PFSK-1 (cell line): ENCODE measurements at regions not wholly inside any gene's neighbourhood (a gene's known extent, or its start where the extent isn't known, plus 50 kb on each side); places are given as distances from the start of the nearest gene placed in this dataset.

Experiments used
- FOXP2 ChIP-seq: optimal IDR thresholded peaks from 2 replicates; pipeline ENCODE3; 2011; ENCODE audit warnings: borderline replicate concordance, control low read depth, inconsistent platforms; ENCODE audit not compliant: insufficient read depth; ENCODE audit errors: extremely low read length, extremely low read depth
- POLR2AphosphoS5 ChIP-seq: IDR thresholded peaks from 2 replicates; pipeline ENCODE4 v1.6.1; 2012; ENCODE audit warnings: low read depth, mild to moderate bottlenecking, control low read depth, low read length, moderate library complexity
- REST ChIP-seq, 2 experiments: IDR thresholded peaks; 2 replicates each; pipeline versions ENCODE4 v1.6.1 to v1.8.0; 2011 to 2012; ENCODE audit warnings: low read depth in 2 of 2, low read length in 2 of 2, control low read depth in 1 of 2, inconsistent platforms in 1 of 2, mild to moderate bottlenecking in 1 of 2, moderate library complexity in 1 of 2; ENCODE audit not compliant: insufficient read depth in 1 of 2
- SIN3A ChIP-seq: IDR thresholded peaks from 2 replicates; pipeline ENCODE4 v1.6.1; 2012; ENCODE audit warnings: mild to moderate bottlenecking, low read length, moderate library complexity, borderline replicate concordance; ENCODE audit not compliant: insufficient read depth
- TAF1 ChIP-seq: IDR thresholded peaks from 2 replicates; pipeline ENCODE4 v1.6.1; 2012; ENCODE audit warnings: low read length, control low read depth, borderline replicate concordance; ENCODE audit not compliant: insufficient read depth

- no peak for TF ChIP-seq TAF1
- TF ChIP-seq POLR2AphosphoS5: no peak
- no peak for TF ChIP-seq FOXP2
- no peak for TF ChIP-seq REST (IDR thresholded peaks at IDR 0.05; ENCODE audit: insufficient read depth in 1 of 2, low read depth in 2 of 2, low read length in 2 of 2)
- TF ChIP-seq SIN3A: no peak
These were observed 569.4 kb upstream of the RGS18 start for GRCh38 chr1:191588905-191589304.

GRCh38 chr1:191589536-191589935 lies 568.7 kb upstream of the RGS18 start:
- TF ChIP-seq SIN3A: no peak
- no peak for TF ChIP-seq TAF1

GRCh38 chr1:191590578-191590977 lies 567.7 kb upstream of the RGS18 start:
- no peak for TF ChIP-seq FOXP2
- TF ChIP-seq REST (IDR thresholded peaks at IDR 0.05; ENCODE audit: insufficient read depth in 1 of 2, low read depth in 2 of 2, low read length in 2 of 2): no peak
- TF ChIP-seq POLR2AphosphoS5: no peak
- TF ChIP-seq TAF1: no peak
- TF ChIP-seq SIN3A: no peak

GRCh38 chr1:191592039-191592438 lies 566.2 kb upstream of the RGS18 start:
- TF ChIP-seq POLR2AphosphoS5 (no peak), FOXP2 (no peak), REST (IDR thresholded peaks at IDR 0.05; ENCODE audit: insufficient read depth in 1 of 2, low read depth in 2 of 2, low read length in 2 of 2) (no peak), TAF1 (no peak), SIN3A (no peak)

GRCh38 chr1:191592907-191593306 lies 565.4 kb upstream of the RGS18 start:
- TF ChIP-seq POLR2AphosphoS5 (no peak), TAF1 (no peak), SIN3A (no peak)

- TF ChIP-seq REST (IDR thresholded peaks at IDR 0.05; ENCODE audit: insufficient read depth in 1 of 2, low read depth in 2 of 2, low read length in 2 of 2) (no peak), SIN3A (no peak), POLR2AphosphoS5 (no peak), TAF1 (no peak)
These were observed 563.1 kb upstream of the RGS18 start for GRCh38 chr1:191595170-191595569.
